ENCODE measurements at regions not wholly inside any gene's neighbourhood (a gene's known extent, or its start where the extent isn't known, plus 50 kb on each side); places are given as distances from the start of the nearest gene placed in this dataset.
"Not testable (repeated sequence)": the region's sequence is repeated elsewhere in the genome, so short reads cannot be mapped to it uniquely, and the experiment has no call there.

DNA sequence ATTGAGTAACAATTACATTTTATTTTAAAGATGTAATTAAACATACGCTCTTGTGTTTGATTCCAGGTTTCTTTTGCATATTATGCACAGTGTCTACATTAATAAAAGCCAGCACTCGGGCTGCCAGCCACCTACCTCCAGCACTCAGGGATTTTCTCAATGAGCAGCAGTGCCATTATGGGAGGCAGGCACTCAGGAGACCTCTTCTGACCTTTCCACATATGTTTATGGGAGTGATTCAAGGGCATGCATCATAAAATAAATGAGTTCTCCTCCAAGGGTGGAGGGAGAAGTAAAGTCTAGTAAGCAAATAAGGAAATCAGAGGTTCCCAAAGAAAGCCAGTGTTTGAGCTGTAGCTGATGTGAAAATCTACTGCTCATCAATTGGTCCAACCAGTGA, 119.8 kb upstream of the IRX2 start:
- H3K4me3 ChIP-seq = no peak overlapping the region
- no peak overlapping the region for H3K27ac ChIP-seq

DNA sequence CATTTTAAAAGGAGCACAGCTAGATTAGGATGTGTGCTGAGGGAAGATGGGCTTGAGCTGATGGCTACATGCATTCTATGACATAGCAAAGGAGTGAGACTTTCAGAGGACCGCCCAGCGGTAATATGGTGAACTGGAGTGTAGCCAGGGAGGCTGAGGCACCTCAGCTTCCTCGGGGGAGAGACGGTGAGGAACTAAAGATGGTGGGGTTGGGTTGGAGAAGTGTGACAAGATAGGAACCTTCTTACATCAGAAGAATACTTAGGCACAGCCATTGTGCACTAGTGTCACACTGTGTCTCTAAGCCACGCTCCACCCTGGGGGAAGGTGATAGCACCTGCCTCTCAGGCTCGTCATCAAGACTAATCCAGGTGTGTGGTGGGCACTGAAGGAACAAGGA, 118.0 kb upstream of the IRX2 start:
- Histone ChIP-seq H3K4me3 (no peak overlapping the region), H3K27ac (no peak overlapping the region)

DNA sequence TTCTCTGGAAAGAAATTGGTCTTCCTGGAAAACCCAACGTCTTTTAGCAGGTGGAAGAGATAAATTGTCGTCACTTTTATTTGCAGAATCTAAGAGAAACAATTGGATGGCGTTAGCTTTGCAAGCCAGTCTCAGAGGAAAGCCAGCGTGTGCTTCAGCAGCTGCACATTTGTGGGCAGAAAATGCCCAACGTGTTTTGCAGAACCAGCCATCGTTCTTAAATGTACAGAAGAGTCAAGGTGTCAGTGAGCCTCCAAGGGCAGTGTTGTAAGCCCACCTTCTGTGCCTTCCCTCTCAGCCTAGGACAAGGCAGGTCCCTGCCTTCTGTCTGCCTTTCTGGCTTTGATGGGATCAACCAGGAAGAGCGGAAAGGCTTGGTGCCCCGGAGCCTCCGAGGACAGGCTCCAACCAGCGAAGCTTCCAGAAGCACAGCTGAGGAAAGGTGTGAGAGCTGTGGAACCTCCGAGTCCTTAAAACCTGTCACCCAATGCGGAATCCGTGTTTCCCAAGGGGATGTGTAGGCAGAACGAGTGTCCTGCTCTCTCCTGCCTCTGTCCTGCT, 116.0 kb upstream of the IRX2 start:
- Histone ChIP-seq H3K27ac (no peak overlapping the region), H3K4me3 (no peak overlapping the region)

DNA sequence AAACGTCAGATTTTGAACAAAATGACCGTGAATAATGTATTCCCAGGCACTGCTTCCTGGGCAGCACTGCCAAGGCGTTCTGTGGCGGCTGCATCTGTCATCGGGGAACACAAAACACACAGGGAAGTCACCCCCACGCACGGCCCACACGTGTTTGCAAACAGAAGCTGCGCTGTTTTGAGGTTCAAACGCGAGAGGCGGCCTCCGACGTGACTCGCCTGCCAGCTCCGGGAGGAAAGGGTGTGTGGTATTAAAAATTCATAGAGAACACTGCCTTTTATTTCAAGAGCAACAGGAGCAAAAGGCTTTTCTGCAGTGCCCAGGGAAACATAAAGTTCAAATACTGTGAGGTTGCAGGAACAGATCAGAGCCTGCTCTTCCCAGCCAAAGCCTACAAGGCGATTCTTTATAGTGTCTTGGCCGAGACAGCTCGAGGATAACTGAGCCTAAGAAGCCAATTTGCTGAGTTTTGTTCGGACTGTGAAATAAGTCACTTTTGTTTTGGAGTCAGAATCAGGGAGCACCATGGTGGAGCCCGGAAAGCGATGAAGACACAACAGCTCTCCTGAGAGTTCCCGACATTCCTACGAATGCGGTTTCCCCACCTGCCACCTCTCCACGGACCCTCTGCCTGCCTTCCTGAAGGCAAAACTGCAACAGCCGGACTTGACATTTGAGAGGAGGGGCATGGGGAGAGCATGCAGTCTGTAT, 115.3 kb upstream of the IRX2 start:
- Histone ChIP-seq H3K4me3 (no peak overlapping the region), H3K27ac (no peak overlapping the region)

DNA sequence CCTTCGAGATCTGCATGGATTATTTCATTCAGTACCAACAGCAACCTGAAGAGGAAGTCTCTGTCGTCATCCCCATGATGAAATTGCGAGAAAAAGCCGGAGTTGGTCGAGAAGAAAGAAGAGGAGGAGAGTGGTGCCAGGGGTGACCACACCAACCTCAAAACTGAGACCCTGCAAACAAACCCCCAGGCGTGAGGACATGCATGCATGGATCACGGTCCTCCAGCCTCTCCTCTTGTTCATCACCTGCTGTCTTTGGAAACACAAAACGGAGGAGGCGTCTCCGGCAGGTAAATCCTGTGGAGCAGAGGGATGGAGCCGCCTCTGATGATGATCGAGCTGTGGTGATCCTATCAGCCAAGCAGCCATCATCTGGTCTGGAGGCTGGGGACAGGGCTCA, 114.4 kb upstream of the IRX2 start:
- Histone ChIP-seq H3K4me3 (no peak overlapping the region), H3K27ac (no peak overlapping the region)

DNA sequence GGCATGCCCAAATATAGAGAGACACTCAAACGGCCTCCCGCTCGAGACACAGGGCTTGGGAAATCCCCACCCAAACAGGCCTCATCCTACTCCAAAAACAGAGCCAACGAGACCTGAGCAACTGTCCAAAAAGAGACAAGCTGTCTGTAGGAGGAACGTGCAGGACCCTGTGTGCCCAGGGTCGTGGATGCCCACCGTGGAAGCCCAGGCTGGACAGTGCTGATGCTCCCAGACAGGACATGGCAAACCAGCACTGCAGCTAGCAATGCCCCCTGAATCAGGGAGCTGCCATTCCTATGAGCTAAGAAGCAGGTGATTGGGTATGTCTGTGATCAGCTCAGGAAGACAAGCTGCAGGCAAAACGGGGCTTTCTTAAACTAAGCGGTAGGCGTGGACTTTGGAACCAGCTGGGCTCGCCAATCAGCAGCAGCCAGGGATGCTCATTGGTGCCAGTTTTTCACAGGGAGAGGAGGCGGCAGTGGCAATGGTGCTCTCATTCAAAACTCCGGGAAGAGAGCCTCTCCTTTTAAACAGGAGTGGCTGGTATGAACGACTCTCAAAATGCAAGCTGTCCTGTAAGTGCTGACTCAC, 113.1 kb upstream of the IRX2 start:
- no peak overlapping the region for H3K4me3 ChIP-seq
- H3K27ac ChIP-seq = no peak overlapping the region

DNA sequence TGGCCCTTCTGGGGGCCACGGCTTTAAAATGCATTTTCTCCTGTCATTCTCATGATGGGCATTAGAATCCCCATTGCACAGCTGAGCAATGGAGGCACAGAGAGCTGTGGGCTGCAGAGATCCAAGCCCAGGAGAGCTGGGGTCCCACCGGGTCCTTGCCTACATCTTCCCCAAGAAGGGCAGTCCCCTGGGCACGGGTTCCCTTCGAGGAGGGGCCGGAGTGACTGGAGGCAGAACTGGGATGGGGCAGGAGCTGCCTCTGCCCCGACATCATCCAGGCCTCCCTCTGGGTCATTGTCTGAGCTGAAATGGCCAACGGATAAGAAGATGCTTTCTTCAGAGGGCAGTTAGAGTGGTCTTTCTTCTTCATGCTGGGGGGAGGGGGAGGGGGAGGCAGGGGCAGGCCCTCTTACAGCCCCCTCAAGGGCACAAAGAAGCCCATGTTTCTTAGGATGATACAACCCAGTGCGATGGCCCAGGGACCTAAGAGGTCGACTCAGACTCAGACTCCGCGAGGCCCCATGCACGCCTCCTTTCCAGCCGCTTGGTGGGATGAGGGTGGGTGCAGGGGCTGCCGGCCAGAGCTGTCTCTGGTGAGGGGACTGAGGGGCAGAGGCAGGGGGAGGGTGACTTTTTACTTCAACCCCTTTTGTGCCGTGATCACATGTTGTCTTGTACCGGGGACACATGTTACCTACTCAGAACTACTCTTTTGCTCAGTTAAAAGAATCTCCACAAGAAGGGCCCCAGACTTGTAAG, 112.4 kb upstream of the IRX2 start:
- no peak overlapping the region for H3K27ac ChIP-seq
- no peak overlapping the region for H3K4me3 ChIP-seq

DNA sequence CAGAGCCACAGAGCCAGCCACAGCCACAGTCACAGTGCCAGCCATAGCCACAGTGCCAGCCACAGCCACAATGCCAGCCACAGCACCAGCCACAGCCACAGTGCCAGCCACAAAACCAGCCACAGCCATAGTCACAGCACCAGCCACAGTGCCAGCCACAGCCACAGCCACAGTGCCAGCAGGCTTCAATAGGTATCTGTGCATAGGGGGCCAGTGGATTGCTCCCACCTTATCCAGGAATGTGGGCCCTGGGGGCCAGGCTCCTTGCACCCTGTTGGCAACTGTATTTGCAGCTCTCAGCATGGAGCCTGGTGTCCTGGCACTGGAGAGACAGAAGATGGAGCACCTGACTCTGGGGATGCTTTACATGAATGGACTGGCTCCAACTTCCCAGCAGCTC, 111.7 kb upstream of the IRX2 start:
- Histone ChIP-seq H3K27ac (no peak overlapping the region), H3K4me3 (no peak overlapping the region)

DNA sequence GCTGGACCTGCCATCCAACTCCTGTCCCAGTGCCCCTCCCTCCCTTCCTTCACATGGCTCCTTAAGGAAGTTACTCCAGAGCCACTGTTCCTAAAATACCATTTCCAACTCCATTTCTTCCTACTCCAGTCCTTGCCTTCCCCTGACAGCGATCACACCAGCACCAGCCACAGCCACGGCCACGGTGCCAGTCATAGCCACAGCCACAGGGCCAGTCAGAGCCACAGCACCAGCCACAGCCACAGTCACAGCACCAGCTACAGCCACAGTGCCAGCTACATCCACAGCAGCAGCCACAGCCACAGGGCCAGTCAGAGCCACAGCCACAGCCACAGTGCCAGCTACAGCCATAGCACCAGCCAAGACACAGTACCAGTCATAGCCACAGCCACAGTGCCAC, 110.7 kb upstream of the IRX2 start:
- not testable (repeated sequence) for H3K27ac ChIP-seq, H3K4me3 ChIP-seq

DNA sequence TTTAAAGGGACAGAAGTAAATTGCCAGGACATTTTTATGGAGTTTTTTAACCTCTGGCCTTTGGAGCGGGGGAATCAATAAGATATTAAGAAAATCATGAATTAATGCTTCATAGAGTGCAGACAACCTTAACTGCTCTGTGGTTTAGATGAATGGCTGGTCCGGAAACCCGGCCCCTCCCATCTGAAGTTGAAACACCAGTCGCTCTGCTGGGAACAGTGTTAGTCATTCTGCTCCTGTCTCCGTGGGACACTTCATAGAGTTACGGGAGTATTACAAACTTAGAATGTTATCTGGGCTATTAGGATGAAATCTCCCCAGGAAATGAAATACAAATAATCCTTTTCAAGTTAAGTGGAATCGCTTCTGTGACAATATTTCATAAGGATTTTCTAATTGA, 110.1 kb upstream of the IRX2 start:
- Histone ChIP-seq H3K27ac (no peak overlapping the region), H3K4me3 (no peak overlapping the region)

DNA sequence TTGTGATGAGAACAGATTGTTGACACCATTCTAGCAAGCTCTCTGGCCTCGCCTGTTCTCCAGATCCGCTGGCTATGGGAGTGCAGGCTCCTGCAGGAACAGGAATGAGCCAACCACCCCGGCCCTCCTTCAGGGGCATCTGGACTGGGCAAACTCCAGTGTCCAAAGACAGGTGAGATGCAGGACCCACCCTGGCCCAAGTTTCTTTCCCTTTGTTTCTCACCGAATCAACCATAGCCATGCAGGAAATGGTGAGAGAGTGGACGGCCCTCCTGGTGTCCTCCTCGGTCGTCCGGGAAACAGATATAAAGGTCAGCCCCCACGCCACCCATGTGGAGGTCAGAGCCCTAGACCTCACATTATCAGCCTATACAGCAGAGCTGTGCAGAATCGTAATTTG, 108.6 kb upstream of the IRX2 start:
- Histone ChIP-seq H3K27ac (no peak overlapping the region), H3K4me3 (no peak overlapping the region)

DNA sequence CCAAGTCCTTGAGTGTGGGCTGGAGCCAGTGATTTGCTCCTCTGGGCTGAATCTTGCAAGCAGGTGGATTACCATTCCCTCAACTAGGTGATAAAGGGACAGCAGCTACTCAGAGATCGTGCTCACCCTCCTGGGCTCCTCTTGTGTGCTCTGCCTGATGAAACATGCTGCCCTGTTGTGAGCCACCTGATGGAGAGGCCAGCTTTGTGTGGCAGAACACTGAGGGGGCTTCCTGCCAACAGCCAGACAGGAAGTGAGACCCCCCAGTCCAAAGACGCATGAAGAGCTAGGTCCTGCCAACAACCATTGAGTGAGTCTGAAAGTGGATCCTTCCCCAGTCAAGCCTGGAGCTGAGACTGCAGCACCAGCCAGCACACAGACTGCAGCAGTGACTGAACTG, 106.4 kb upstream of the IRX2 start:
- no peak overlapping the region for H3K27ac ChIP-seq
- no peak overlapping the region for H3K4me3 ChIP-seq

DNA sequence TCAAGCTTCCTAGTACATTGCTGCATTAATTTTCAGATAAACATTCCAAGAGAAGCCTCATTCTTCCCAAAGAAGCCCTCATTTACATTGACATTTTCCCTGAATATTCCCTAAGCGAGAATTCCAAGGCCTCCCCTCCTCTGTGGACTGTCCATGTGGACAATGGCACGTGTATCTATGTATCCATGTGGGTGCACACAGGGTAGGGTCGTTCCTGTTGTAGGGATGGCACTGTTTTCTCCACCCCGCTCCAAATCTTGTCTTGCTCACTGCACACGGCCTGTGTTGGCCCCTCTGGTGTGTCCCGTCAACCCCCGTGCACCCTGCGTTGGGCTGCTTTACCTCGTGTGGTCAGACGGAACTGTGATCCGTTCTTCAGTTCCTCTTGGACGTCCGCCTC, 104.7 kb upstream of the IRX2 start:
- Histone ChIP-seq H3K27ac (no peak overlapping the region), H3K4me3 (no peak overlapping the region)

DNA sequence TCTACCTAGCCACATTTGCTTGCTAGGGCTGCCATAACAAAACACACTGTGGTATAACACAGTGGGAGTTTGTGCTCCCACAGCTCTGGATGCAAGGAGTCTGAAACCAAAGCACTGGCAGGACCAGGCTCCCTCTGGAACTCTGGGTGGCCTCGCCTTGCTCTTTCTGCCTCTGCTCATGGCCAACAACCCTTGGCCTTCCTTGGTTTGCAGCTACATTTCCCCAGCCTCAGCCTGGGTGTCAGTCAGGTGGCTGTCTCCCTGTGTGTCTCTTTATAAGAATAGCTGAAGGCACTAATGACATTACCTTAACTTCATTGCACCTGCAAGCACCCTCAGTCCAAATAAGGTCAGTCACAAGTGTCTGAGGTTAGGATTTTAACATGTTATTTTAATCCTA, 101.0 kb upstream of the IRX2 start:
- H3K27ac ChIP-seq = no peak overlapping the region
- no peak overlapping the region for H3K4me3 ChIP-seq

DNA sequence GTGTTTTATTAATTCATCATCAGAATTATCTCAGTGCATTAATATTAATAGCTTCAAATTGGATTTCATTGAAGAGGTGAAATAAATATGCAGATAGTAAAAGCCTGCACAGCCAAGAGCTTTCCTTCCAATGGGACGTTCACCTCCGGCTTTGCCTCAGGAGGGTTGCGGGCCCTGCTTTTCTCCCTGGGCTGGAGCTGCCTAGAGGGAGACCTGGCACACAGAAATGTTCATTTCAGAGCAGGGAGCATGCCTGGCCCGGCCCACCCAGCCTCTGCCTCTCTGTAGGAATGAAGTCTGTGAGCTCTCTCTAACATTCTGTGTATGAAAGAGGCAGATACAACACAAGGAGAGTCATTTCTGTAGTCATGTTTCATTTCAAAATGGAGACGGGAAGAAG, 100.4 kb upstream of the IRX2 start:
- H3K4me3 ChIP-seq = no peak overlapping the region
- no peak overlapping the region for H3K27ac ChIP-seq

DNA sequence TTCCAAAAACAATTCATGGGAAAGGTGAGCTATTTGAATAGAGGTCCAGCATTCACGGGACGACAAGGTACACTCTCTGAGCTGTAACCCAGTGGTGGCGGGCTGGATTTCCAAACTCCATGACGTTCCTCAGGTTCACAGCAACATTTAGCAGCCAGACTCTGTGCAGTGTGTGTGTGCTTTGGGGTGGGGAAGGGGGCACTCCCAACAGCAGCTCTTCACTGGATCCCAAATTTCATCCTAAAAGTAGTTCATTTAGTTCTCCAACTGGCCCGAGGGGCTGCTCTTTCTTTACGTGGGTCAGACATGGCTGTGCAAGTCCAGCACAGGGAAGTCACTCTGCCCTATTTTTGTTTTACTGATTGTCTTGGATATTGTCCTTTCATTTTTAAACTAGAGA, 98.0 kb upstream of the IRX2 start:
- Histone ChIP-seq H3K27ac (no peak overlapping the region), H3K4me3 (no peak overlapping the region)

DNA sequence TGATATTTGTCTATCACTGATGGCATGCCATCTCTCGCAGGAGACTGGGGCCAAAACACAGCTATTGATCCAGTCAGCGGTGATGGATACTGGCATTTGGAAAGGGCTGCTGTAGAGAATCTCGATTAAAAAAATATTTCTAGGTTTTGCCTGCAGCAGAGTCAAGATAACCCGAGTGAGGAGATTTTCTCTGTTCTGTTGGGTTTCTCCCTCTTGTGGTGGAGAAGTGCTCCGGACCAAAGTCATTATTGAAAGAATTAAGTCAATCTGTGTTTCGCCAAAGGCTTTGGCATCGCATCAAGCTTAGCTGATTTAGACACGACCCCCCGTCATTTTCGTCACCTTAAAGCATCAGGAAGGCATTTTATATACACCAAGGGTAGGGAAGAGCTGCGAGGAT, 97.1 kb upstream of the IRX2 start:
- H3K4me3 ChIP-seq = no peak overlapping the region

DNA sequence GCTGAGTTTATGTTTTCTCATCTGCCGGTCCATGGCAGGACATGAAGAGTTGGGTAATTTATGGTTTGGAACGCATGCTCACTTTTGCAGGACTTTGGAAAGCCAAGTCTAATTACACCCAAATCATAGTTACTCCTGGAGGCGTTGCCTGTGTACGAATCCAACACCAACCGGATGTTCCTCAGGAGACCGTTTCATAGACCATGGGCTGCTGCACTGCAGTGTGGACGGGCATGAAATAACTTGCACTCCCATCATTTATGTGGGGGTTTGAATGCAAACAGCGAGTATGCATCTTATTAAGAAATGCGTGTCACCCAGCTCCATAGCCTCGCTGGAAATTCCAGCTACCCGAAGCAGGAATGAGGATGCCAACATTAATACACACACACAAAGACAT, 96.1 kb upstream of the IRX2 start:
- no peak overlapping the region for H3K27ac ChIP-seq
- no peak overlapping the region for H3K4me3 ChIP-seq

More for the DNA sequence above, 97.1 kb upstream of the IRX2 start:
- H3K27ac ChIP-seq = no peak overlapping the region

DNA sequence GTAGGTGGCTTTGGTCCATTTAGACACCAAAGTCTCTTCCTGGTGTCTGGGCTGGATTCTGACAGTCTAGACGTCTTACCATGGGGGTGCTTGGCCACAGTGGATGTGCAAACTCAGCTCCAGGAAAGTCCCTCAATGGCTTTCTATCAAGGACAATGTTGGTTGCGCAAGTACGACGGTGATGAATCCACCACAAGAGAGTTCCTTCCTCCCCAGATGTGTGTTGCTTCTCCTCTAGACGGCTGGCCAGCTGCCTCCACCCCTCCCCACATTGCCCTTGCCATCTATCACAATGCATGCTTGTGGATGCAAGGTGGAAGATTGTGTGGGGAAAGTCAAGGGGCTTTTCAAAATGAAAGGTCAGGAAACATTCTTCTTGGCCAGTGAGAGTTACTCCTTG, 89.7 kb upstream of the IRX2 start:
- Histone ChIP-seq H3K4me3 (no peak overlapping the region), H3K27ac (no peak overlapping the region)

DNA sequence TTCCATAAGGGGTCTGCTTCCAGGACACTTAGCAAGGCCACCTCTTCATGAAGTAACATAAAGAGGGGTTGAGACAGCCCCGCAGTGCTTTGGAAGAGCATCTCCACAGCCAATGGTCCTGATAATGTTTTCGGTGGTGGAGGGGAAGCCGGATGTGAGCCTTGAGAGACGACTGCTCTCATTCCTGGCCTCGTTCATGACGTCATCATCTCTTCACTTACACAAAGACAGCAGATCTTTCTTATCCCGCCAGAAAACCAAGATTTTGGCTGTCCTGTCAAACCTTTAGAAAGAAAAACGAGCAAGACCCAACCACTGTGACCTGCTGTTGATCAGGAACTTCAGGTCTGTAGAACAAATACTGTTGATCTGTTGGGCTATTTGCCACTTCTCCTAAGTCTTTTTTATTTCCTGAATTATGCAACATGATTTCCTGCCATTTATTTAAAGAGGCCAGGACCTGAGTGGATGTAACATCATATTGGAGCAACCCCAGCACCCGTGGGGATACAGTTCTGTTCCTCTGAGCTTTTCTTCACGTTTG, 89.0 kb upstream of the IRX2 start:
- H3K4me3 ChIP-seq = no peak overlapping the region
- H3K27ac ChIP-seq = no peak overlapping the region

DNA sequence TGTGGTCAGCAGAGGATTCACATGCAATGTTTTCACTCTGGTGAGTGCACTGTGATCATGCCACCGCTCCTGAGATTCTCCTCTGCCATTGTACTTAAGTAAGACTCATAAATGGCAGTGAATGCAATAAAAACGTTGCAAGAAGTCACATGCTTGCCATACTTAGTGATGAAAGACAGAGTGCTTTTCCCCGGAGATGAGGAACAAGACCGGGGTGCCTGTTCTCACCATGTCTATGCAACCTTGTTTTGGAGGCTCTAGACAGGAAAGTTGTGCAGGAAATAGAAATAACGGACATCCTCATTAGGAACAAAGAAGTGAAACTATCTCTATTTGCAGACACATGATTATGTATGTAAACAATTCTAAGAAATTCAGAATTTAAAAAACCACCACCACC, 84.7 kb upstream of the IRX2 start:
- H3K27ac ChIP-seq = no peak overlapping the region
- H3K4me3 ChIP-seq = no peak overlapping the region

Data from skin epidermis (tissue), 12 donors.